RWPE1 (cell line): ENCODE measurements at regions not wholly inside any gene's neighbourhood (a gene's known extent, or its start where the extent isn't known, plus 50 kb on each side); places are given as distances from the start of the nearest gene placed in this dataset.

Experiments
- CTCF ChIA-PET: fragments of 350-600 bp; sonication (Branson Sonifier 250); formaldehyde crosslinking; extraction: SDS; loops from one replicate; lab custom pipeline; 2021; lab: Yijun Ruan, JAX
- POLR2A ChIA-PET: fragments of 400-600 bp; formaldehyde crosslinking; extraction: SDS; loops from one replicate; lab custom pipeline; 2020; ENCODE audit warnings: antibody characterized with exemption; ENCODE audit not compliant: low non-redundant PET; lab: Yijun Ruan, JAX
- DNase-seq: peaks from one replicate; pipeline ENCODE4 v3.0.0; 2012; ENCODE audit warnings: low spot score
- H3K27ac ChIP-seq: fragments of 450-650 bp; 2 replicates; pipeline ENCODE4 v1.5.1; 2017
- CTCF ChIP-seq: fragments of 450-650 bp; conservative IDR thresholded peaks from 2 replicates; pipeline ENCODE4 v1.5.1; 2017; ENCODE audit warnings: low read depth, mild to moderate bottlenecking

GRCh38 chr18:29184654-29185053, 1007.7 kb upstream of the CDH2 start:
- ChIA-PET CTCF (no interaction called here), POLR2A (no interaction called here)
- DNase-seq = no peak

GRCh38 chr18:29181151-29181901, 1004.4 kb upstream of the CDH2 start:
- POLR2A ChIA-PET = no interaction called here
- TF ChIP-seq CTCF = no peak
- H3K27ac ChIP-seq = no peak overlapping the region
- DNase-seq = no peak
- CTCF ChIA-PET = no interaction called here

More at GRCh38 chr18:29184654-29185053, 1007.7 kb upstream of the CDH2 start:
- no peak for TF ChIP-seq CTCF
- H3K27ac ChIP-seq = no peak overlapping the region

- TF ChIP-seq CTCF = no peak
- no peak for DNase-seq
- no peak overlapping the region for H3K27ac ChIP-seq
- CTCF ChIA-PET = interaction anchor here (0.5 kb wide), 1 partner anchor 267 kb away, joined by 3 read pairs; no protein-coding TSS in a partner anchor
- POLR2A ChIA-PET = no interaction called here
Measured at GRCh38 chr18:29176681-29177080, 999.8 kb upstream of the CDH2 start.

- no peak for TF ChIP-seq CTCF
- H3K27ac ChIP-seq = no peak overlapping the region
- POLR2A ChIA-PET = no interaction called here
- DNase-seq = no peak
- CTCF ChIA-PET = interaction anchor here (0.6 kb wide), 1 partner anchor 16 kb away, joined by 4 read pairs; no protein-coding TSS in a partner anchor
Measured at GRCh38 chr18:29174891-29175290, 998.0 kb upstream of the CDH2 start.

- no peak for TF ChIP-seq CTCF
- POLR2A ChIA-PET = no interaction called here
- DNase-seq = no peak
- CTCF ChIA-PET = no interaction called here
- no peak overlapping the region for H3K27ac ChIP-seq
Measured at GRCh38 chr18:29172756-29173067, 995.8 kb upstream of the CDH2 start.

GRCh38 chr18:29171892-29172755, 995.2 kb upstream of the CDH2 start:
- CTCF ChIA-PET = no interaction called here
- POLR2A ChIA-PET = no interaction called here
- no peak overlapping the region for H3K27ac ChIP-seq
- TF ChIP-seq CTCF = no peak
- DNase-seq = no peak
